Neuronal stem cell (in vitro differentiated cells): ENCODE measurements at regions not wholly inside any gene's neighbourhood (a gene's known extent, or its start where the extent isn't known, plus 50 kb on each side); places are given as distances from the start of the nearest gene placed in this dataset.

Experiments
- DNase-seq: peaks from one replicate; pipeline ENCODE4 v3.0.0-alpha.2; 2013; ENCODE audit warnings: low spot score
- H2AFZ ChIP-seq: one replicate; pipeline ENCODE4 v1.6.1; 2013; ENCODE audit warnings: mild to moderate bottlenecking, low read length, inconsistent platforms
- H2AK5ac ChIP-seq: 2 replicates; pipeline ENCODE4 v1.6.1; 2013; ENCODE audit warnings: low read depth, mild to moderate bottlenecking, inconsistent platforms, low read length, moderate library complexity, mixed read lengths
- H2BK120ac ChIP-seq: 2 replicates; pipeline ENCODE4 v1.6.1; 2013; ENCODE audit warnings: low read depth, mild to moderate bottlenecking, inconsistent platforms, low read length, moderate library complexity, mixed read lengths
- H2BK12ac ChIP-seq: one replicate; pipeline ENCODE4 v1.6.1; 2013; ENCODE audit warnings: low read length, inconsistent platforms
- H2BK15ac ChIP-seq: 2 replicates; pipeline ENCODE4 v1.6.1; 2013; ENCODE audit warnings: mild to moderate bottlenecking, low read length, inconsistent platforms, mixed read lengths
- H2BK5ac ChIP-seq: one replicate; pipeline ENCODE4 v1.6.1; 2013; ENCODE audit warnings: inconsistent platforms, mild to moderate bottlenecking, low read length, moderate library complexity
- H3K14ac ChIP-seq: one replicate; pipeline ENCODE4 v1.6.1; 2013; ENCODE audit warnings: low read length, inconsistent platforms
- H3K18ac ChIP-seq: 2 replicates; pipeline ENCODE4 v1.6.1; 2013; ENCODE audit warnings: low read length, inconsistent platforms
- H3K23ac ChIP-seq: 2 replicates; pipeline ENCODE4 v1.6.1; 2013; ENCODE audit warnings: low read depth, mild to moderate bottlenecking, mixed read lengths, low read length, inconsistent platforms; ENCODE audit not compliant: poor library complexity
- H3K27ac ChIP-seq: replicated peaks from 3 replicates; pipeline ENCODE4 v1.5.1; 2013; ENCODE audit warnings: low read length, inconsistent platforms
- H3K27me3 ChIP-seq, 3 experiments: 2 replicates each; pipeline ENCODE4 v1.6.1; 2013; ENCODE audit warnings: low read length in 3 of 3, mild to moderate bottlenecking in 2 of 3, inconsistent platforms in 1 of 3, low read depth in 1 of 3, mixed read lengths in 1 of 3, moderate library complexity in 1 of 3; ENCODE audit not compliant: control insufficient read depth in 3 of 3, insufficient read depth in 3 of 3
- H3K36me3 ChIP-seq, 2 donors: replicated peaks in 1 of 2; 2 replicates each; pipeline ENCODE4 v1.6.1; 2013; ENCODE audit warnings: low read length in 2 of 2; ENCODE audit not compliant: control insufficient read depth in 2 of 2, insufficient read depth in 2 of 2
- H3K4ac ChIP-seq: 2 replicates; pipeline ENCODE4 v1.6.1; 2013; ENCODE audit warnings: inconsistent platforms, mild to moderate bottlenecking, low read length, moderate library complexity
- H3K4me1 ChIP-seq, 2 donors: 1 replicate in 1 of 2; 2 replicates in 1 of 2; pipeline ENCODE4 v1.6.1; 2013; ENCODE audit warnings: low read length in 2 of 2, low read depth in 1 of 2; ENCODE audit not compliant: control insufficient read depth in 2 of 2, insufficient read depth in 1 of 2
- H3K4me2 ChIP-seq: one replicate; pipeline ENCODE4 v1.6.1; 2013; ENCODE audit warnings: mild to moderate bottlenecking, low read length, inconsistent platforms; ENCODE audit not compliant: insufficient read depth, poor library complexity, severe bottlenecking
- H3K4me3 ChIP-seq, 2 donors: 2 replicates each; pipeline ENCODE4 v1.5.1; 2013; ENCODE audit warnings: low read length in 2 of 2, mild to moderate bottlenecking in 2 of 2, inconsistent platforms in 1 of 2, moderate library complexity in 1 of 2
- H3K79me1 ChIP-seq: one replicate; pipeline ENCODE4 v1.6.1; 2013; ENCODE audit warnings: low read depth, mild to moderate bottlenecking, inconsistent platforms, low read length, moderate library complexity
- H3K9ac ChIP-seq: one replicate; pipeline ENCODE4 v1.6.1; 2013; ENCODE audit warnings: mild to moderate bottlenecking, low read depth, low read length, inconsistent platforms; ENCODE audit not compliant: poor library complexity
- H3K9me3 ChIP-seq, 2 donors: replicated peaks in 1 of 2; 2 replicates each; pipeline versions ENCODE3 to v1.6.1; 2013; ENCODE audit warnings: low read length in 2 of 2, mild to moderate bottlenecking in 2 of 2, inconsistent platforms in 1 of 2, low read depth in 1 of 2, mixed read lengths in 1 of 2, moderate library complexity in 1 of 2; ENCODE audit not compliant: control insufficient read depth in 2 of 2, insufficient read depth in 1 of 2
- H4K8ac ChIP-seq: one replicate; pipeline ENCODE4 v1.6.1; 2013; ENCODE audit warnings: low read depth, mild to moderate bottlenecking, inconsistent platforms, low read length, moderate library complexity
- H4K91ac ChIP-seq: one replicate; pipeline ENCODE4 v1.6.1; 2013; ENCODE audit warnings: low read length, low read depth, mild to moderate bottlenecking, inconsistent platforms; ENCODE audit not compliant: poor library complexity
- WGBS, 2 donors: extraction: QIAGEN DNeasy Blood & Tissue Kit; methylation state at CpG; one replicate each; pipeline ENCODE4 v1.1.7; 2013; ENCODE audit warnings: missing lambda C conversion rate in 2 of 2, mixed read lengths in 1 of 2; ENCODE audit not compliant: insufficient read length in 2 of 2, insufficient replicate concordance in 1 of 2; ENCODE audit errors: extremely low coverage in 2 of 2; 5-methylcytosine and 5-hydroxymethylcytosine counted together

- H3K23ac ChIP-seq, result no peak overlapping the region
- H3K9me3 ChIP-seq, result no peaks in the 10 kb centered on the region
Measured at GRCh38 chr5:145699846-145700245, 135.3 kb downstream of the PRELID2 start.

GRCh38 chr5:145697251-145697990 lies 137.7 kb downstream of the PRELID2 start:
- no peak overlapping the region for H3K14ac ChIP-seq
- H3K27ac ChIP-seq, result no peak overlapping the region
- H3K4ac ChIP-seq, result no peak overlapping the region
- H3K36me3 ChIP-seq, result no peaks in the 10 kb centered on the region
- peak overlapping the region; percentile 45 for H2AFZ ChIP-seq
- H3K18ac ChIP-seq, result no peak overlapping the region
- no peak overlapping the region for H3K23ac ChIP-seq
- peaks cover 0 to 3% (median 0%) of the 10 kb centered on the region in 3 experiments for H3K27me3 ChIP-seq
- no peak overlapping the region for H2BK12ac ChIP-seq
- no peak overlapping the region for H4K8ac ChIP-seq
- H2BK15ac ChIP-seq, result no peak overlapping the region
- DNase-seq, result no peak
- no peak overlapping the region for H3K9ac ChIP-seq
- H3K4me3 ChIP-seq, result no peak overlapping the region
- H2BK5ac ChIP-seq, result no peak overlapping the region
- no peaks in the 10 kb centered on the region for H3K79me1 ChIP-seq
- no peak overlapping the region for H2AK5ac ChIP-seq
- no peak overlapping the region for H4K91ac ChIP-seq
- H3K4me2 ChIP-seq, result no peak overlapping the region
- H3K9me3 ChIP-seq, result no peaks in the 10 kb centered on the region
- no peaks in the 10 kb centered on the region for H3K4me1 ChIP-seq
- no CpG with 5 or more reads among the region's 4 CpGs for WGBS, 2 donors
- no peak overlapping the region for H2BK120ac ChIP-seq

More at GRCh38 chr5:145699846-145700245, 135.3 kb downstream of the PRELID2 start:
- H2BK5ac ChIP-seq, result no peak overlapping the region
- H3K18ac ChIP-seq, result no peak overlapping the region
- H3K4me1 ChIP-seq, result no peaks in the 10 kb centered on the region
- no peak overlapping the region for H2AK5ac ChIP-seq
- no peak overlapping the region for H2BK12ac ChIP-seq
- H3K36me3 ChIP-seq, result no peaks in the 10 kb centered on the region
- DNase-seq, result no peak
- no peak overlapping the region for H3K4me2 ChIP-seq
- no peak overlapping the region for H3K4me3 ChIP-seq
- H3K14ac ChIP-seq, result no peak overlapping the region
- no peak overlapping the region for H2AFZ ChIP-seq
- no peak overlapping the region for H2BK15ac ChIP-seq
- no peak overlapping the region for H3K4ac ChIP-seq
- H3K79me1 ChIP-seq, result no peaks in the 10 kb centered on the region
- no peak overlapping the region for H4K91ac ChIP-seq
- no peak overlapping the region for H4K8ac ChIP-seq
- H3K27me3 ChIP-seq, result no peaks in the 10 kb centered on the region
- WGBS, 2 donors, result no CpG with 5 or more reads among the region's 2 CpGs
- no peak overlapping the region for H3K27ac ChIP-seq
- H3K9ac ChIP-seq, result no peak overlapping the region
- H2BK120ac ChIP-seq, result no peak overlapping the region

- WGBS, 2 donors, result no CpG with 5 or more reads among the region's 3 CpGs
- Histone ChIP-seq H2BK5ac (no peak overlapping the region), H3K4me1 (peaks cover 0 to 5% of the 10 kb centered on the region in 2 donors), H3K9me3 (no peaks in the 10 kb centered on the region), H2AK5ac (no peak overlapping the region), H3K4me2 (no peak overlapping the region), H3K4me3 (no peak overlapping the region), H3K27me3 (peaks cover 0 to 3% (median 0%) of the 10 kb centered on the region in 3 experiments), H2BK12ac (no peak overlapping the region), H3K18ac (no peak overlapping the region), H2BK15ac (no peak overlapping the region), H2BK120ac (no peak overlapping the region), H3K14ac (no peak overlapping the region), H3K79me1 (no peaks in the 10 kb centered on the region), H4K8ac (no peak overlapping the region), H3K23ac (no peak overlapping the region), H3K27ac (no peak overlapping the region), H2AFZ (no peak overlapping the region), H3K36me3 (no peaks in the 10 kb centered on the region), H4K91ac (no peak overlapping the region), H3K9ac (no peak overlapping the region), H3K4ac (no peak overlapping the region)
- DNase-seq, result no peak
Measured at GRCh38 chr5:145689235-145689634, 145.9 kb downstream of the PRELID2 start.

- H3K14ac ChIP-seq, result no peak overlapping the region
- DNase-seq, result no peak
- no peak overlapping the region for H3K4ac ChIP-seq
- no peak overlapping the region for H3K23ac ChIP-seq
- no peak overlapping the region for H3K9ac ChIP-seq
- H2BK12ac ChIP-seq, result no peak overlapping the region
- no peak overlapping the region for H4K91ac ChIP-seq
- no peak overlapping the region for H3K27ac ChIP-seq
- H3K18ac ChIP-seq, result no peak overlapping the region
- no peaks in the 10 kb centered on the region for H3K36me3 ChIP-seq
- no peak overlapping the region for H3K4me3 ChIP-seq
- no peak overlapping the region for H2AK5ac ChIP-seq
- H3K79me1 ChIP-seq, result no peaks in the 10 kb centered on the region
- H2BK15ac ChIP-seq, result no peak overlapping the region
- no peaks in the 10 kb centered on the region for H3K9me3 ChIP-seq
- no peak overlapping the region for H2BK120ac ChIP-seq
- peaks cover 0 to 5% of the 10 kb centered on the region in 2 donors for H3K4me1 ChIP-seq
- no peak overlapping the region for H4K8ac ChIP-seq
- no peak overlapping the region for H2BK5ac ChIP-seq
- no CpG with 5 or more reads among the region's 4 CpGs for WGBS, 2 donors
- no peak overlapping the region for H3K4me2 ChIP-seq
- peaks cover 0 to 3% (median 0%) of the 10 kb centered on the region in 3 experiments for H3K27me3 ChIP-seq
- H2AFZ ChIP-seq, result no peak overlapping the region
Measured at GRCh38 chr5:145687943-145688342, 147.2 kb downstream of the PRELID2 start.
